ENCODE measurements at regions not wholly inside any gene's neighbourhood (a gene's known extent, or its start where the extent isn't known, plus 50 kb on each side); places are given as distances from the start of the nearest gene placed in this dataset.

DNA sequence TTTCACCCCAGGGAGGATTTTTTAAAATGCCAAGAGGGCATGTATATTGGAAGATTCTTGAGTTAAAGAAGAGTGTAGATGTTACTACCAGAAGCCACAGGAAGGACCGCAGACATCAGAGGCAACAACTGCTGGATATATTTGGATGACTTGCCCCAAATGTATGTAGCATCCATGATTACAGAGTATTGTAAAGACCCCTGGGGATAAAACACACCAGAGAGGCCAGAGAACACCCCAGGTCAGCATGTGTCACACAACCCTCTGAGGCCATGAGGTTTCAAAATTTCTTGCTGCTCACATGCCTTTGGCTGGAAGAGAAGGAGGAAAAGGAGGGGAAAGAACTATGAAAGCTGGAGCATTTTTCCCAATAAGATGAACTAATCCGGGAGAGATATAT lies 108.0 kb upstream of the LSM8 start:
- DNase-seq (ENCODE audit: low read depth in 1 of 2, low spot score in 1 of 2) = no peak

GRCh38 chr7:118076564-118076963 lies 107.4 kb upstream of the LSM8 start:
- no peak for DNase-seq (ENCODE audit: low read depth in 1 of 2, low spot score in 1 of 2)

GRCh38 chr7:118078015-118078414 lies 105.9 kb upstream of the LSM8 start:
- no peak for DNase-seq (ENCODE audit: low read depth in 1 of 2, low spot score in 1 of 2)

DNA sequence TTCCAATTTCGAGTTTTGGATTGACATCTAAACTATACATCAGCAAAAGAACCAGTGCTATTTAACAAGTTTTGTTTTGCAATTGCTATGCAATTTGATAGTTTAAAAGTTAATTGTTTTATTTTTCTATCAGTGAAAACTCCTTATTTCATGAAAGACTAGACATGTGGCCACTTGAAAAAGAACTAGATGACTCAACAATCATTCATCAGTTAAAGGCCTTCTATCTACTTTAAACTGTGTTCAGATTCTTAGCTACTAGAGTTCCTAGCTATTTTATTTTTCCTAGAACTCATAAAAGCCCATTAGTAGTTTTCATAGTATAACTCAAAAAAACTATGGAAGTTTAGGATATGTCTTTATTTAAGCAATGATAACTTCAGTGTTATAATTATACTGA lies 104.6 kb upstream of the LSM8 start:
- DNase-seq (ENCODE audit: low read depth in 1 of 2, low spot score in 1 of 2) = no peak

- peak in 1 of 2 donors; percentile 26 for DNase-seq (ENCODE audit: low read depth in 1 of 2, low spot score in 1 of 2)
Measured at GRCh38 chr7:118080947-118081346, 103.0 kb upstream of the LSM8 start.

DNA sequence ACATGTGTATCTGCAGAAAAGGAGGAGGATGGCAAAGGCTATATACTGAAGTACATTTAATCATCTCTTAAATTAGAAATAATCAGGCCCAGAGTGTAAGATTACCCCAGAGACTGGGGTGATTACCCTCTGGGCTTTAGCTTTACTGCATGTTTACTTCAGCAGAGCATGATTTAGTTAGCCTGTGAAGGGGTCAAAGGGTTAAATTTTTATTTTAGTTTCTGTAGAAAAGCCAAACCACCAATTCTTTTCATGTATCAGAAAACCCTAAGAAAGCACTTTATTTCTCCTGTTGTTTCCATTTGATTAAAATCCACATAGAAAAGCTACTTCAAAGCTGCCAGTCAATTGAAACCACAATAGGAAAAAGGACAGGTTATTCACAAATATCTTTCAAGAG lies 101.5 kb upstream of the LSM8 start:
- no peak for DNase-seq (ENCODE audit: low read depth in 1 of 2, low spot score in 1 of 2)

- DNase-seq (ENCODE audit: low read depth in 1 of 2, low spot score in 1 of 2) = no peak
Measured at GRCh38 chr7:118085000-118085399, 99.0 kb upstream of the LSM8 start.

DNA sequence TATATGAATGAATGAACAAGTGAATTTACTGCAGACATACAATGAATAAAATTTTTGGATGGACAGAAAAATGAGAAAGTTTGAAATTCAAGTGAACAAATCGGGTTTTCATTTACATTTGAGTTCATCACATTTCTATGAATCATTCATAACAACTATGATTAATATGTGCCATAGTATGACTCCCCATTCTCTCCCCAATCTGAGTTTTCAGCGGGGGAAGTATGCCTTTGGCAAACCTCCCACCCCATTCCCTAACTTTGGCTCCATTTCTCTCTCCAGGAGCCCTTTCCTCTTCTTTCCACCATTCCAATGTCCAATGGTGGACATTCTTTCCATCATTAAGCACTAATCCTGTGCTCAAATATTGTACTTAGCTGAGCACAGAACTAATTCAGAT lies 96.8 kb upstream of the LSM8 start:
- DNase-seq (ENCODE audit: low read depth in 1 of 2, low spot score in 1 of 2) = no peak

DNA sequence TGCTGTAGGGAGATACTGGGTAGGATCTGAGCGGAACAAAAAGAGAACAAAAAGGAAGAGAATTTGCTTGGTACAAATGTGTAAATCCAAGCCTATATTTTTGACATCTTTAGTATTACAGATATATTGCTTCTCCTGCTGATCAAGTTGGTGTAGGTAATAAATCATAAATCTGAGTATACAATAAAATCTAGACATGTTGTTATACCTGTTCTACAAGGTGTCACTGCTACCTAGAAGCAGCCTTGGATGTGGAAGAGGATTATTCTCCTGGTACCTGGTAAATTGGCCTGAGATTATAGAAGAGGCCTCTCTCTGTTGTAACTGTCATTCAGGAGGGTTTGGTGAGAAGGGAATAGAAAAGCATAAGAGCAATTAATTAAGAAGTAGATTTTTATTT lies 89.9 kb upstream of the LSM8 start:
- no peak for DNase-seq (ENCODE audit: low read depth in 1 of 2, low spot score in 1 of 2)

- no peak for DNase-seq (ENCODE audit: low read depth in 1 of 2, low spot score in 1 of 2)
Measured at GRCh38 chr7:118104812-118105441, 79.0 kb upstream of the LSM8 start.

DNA sequence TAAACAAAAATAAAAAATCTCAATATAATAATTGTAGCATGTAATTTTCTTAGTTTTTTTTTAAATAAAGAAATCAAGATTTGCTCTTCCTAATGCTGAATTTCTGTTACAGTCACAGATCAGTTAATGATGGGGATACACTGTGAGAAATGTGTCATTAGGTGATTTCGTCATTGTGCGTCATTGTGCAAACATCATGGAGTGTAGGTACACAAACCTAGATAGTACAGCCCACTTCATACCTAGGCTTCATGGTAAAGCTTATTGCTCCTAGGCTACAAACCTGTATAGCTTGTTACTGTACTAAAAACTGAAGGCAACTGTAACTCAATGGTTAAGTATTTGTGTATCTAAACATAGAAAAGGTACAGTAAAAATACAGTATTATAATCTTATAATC lies 74.4 kb upstream of the LSM8 start:
- DNase-seq (ENCODE audit: low read depth in 1 of 2, low spot score in 1 of 2) = no peak

DNA sequence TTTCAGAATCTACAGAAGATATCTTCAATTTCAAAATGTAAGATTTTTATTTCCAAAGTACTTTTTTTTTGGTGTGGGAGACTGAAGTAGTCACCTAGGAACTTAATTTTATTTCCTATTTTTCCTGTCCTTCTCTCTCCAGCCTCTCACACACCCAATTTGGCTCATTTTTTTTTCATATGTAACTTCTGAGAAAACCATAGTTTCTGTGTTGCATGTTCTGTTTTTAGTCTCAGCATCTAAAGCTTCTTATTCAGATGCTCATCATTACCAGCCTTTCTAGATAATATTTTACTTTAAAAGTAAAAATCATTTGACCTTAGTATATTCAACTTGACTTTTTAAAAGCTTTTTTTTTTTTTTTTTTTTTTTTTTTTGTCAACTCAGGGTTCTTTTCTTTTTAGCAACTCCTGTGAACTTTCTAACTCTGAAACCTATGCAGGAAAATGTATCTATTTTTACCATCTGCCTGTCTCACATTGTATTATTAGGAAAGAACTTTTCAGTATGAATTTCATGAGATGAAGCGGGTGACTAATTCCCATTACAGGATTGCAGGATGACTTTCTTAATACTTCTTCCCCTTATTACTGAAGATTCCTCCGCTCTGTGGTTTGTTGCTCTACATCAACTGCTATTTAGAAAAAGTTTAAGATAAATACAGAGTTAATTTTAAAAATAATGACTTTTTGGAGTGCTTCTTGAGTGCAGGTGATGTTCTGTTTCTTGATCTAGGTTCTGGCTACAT lies 73.6 kb upstream of the LSM8 start:
- no peak for DNase-seq (ENCODE audit: low read depth in 1 of 2, low spot score in 1 of 2)

DNA sequence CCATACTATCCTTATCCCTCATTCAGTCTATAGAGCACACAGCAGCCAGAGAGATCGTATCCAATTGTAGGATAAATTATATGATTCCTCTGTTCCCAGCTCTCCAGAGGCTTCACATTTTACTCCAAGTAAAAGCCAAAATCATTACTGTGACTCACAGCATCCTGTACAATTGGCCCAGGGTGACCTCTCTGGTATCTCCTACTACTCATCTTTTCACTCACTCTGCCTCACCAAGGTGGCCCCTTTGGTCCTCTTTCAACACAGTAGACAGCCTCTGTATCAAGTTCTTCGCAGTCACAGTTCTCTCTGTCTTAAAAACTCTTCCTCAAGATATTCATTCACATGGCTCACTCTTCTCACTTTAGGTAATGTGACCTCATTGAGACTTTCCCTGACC lies 72.6 kb upstream of the LSM8 start:
- DNase-seq (ENCODE audit: low read depth in 1 of 2, low spot score in 1 of 2) = no peak

GRCh38 chr7:118114175-118114574 lies 69.8 kb upstream of the LSM8 start:
- DNase-seq (ENCODE audit: low read depth in 1 of 2, low spot score in 1 of 2) = no peak

GRCh38 chr7:118129041-118129795 lies 54.7 kb upstream of the LSM8 start:
- DNase-seq (ENCODE audit: low read depth in 1 of 2, low spot score in 1 of 2) = no peak

DNA sequence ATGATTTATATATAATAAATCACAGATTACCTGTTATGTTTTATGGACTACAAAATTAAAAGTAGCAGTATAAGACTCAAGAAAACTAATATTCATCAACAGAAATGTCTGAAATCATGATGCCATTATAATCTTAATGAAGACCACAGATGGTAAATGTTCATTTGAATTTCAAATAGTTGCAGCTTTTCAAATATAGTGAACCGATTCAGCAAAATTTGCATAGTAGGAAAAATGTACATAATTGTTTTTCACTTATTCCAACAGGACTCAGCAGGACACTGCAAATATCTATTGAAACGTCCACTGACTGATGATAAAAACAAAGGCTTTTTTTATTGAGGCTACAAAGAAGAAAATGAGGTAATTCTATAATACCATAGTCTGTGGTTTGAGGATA lies 51.2 kb upstream of the LSM8 start:
- no peak for DNase-seq (ENCODE audit: low read depth in 1 of 2, low spot score in 1 of 2)

Data from stimulated activated CD4-positive, alpha-beta T cell treated with anti-CD3 and anti-CD28 coated beads, Interleukin-15, amount 100 ng/mL, for 1 hour (primary cell).